H1 (cell line): ENCODE measurements at regions not wholly inside any gene's neighbourhood (a gene's known extent, or its start where the extent isn't known, plus 50 kb on each side); places are given as distances from the start of the nearest gene placed in this dataset.

Experiments used
- CEBPB ChIP-seq: IDR thresholded peaks from 2 replicates; pipeline ENCODE4 v1.6.1; 2012; ENCODE audit warnings: low read depth, low read length
- CHD2 ChIP-seq: IDR thresholded peaks from 2 replicates; pipeline ENCODE4 v1.6.1; 2012; ENCODE audit warnings: low read length, improper control_type of control experiment
- EP300 ChIP-seq, 2 experiments: IDR thresholded peaks; 1 replicate in 1 of 2; 2 replicates in 1 of 2; pipeline ENCODE4 v1.6.1; 2011 to 2012; ENCODE audit warnings: low read depth in 2 of 2, low read length in 2 of 2, mild to moderate bottlenecking in 2 of 2, borderline replicate concordance in 1 of 2, inconsistent platforms in 1 of 2, moderate library complexity in 1 of 2
- EZH2 ChIP-seq: fragments of 200-600 bp; sonication (generic); IDR thresholded peaks from 2 replicates; pipeline ENCODE4 v1.7.1; 2012; ENCODE audit warnings: low read depth, mild to moderate bottlenecking, moderate library complexity, low read length, inconsistent platforms; ENCODE audit not compliant: severe bottlenecking
- HDAC2 ChIP-seq, 2 experiments: fragments of 300-600 bp in 1 of 2; sonication (generic) in 1 of 2; IDR thresholded peaks; 2 replicates each; pipeline ENCODE4 v1.6.1; 2011 to 2012; ENCODE audit warnings: low read depth in 2 of 2, low read length in 2 of 2, mild to moderate bottlenecking in 2 of 2, moderate library complexity in 2 of 2, borderline replicate concordance in 1 of 2, inconsistent platforms in 1 of 2
- KDM1A ChIP-seq: fragments of 200-600, 300-600 bp; sonication (generic); IDR thresholded peaks from 2 replicates; pipeline ENCODE4 v1.7.1; 2016; ENCODE audit warnings: mild to moderate bottlenecking, low read length, borderline replicate concordance
- POLR2A ChIP-seq, 2 experiments: IDR thresholded peaks; 1 replicate in 1 of 2; 2 replicates in 1 of 2; pipeline ENCODE4 v1.6.1; 2011; ENCODE audit warnings: low read depth in 2 of 2, low read length in 2 of 2, mild to moderate bottlenecking in 2 of 2; ENCODE audit errors: control extremely low read depth in 1 of 2
- RFX5 ChIP-seq: IDR thresholded peaks from 2 replicates; pipeline ENCODE4 v1.6.1; 2011; ENCODE audit warnings: low read depth, low read length, improper control_type of control experiment, borderline replicate concordance
- SIN3A ChIP-seq, 2 experiments: IDR thresholded peaks in 1 of 2; conservative IDR thresholded peaks in 1 of 2; 2 replicates each; pipeline ENCODE4 v1.6.1; 2011 to 2012; ENCODE audit warnings: low read length in 2 of 2, improper control_type of control experiment in 1 of 2, low read depth in 1 of 2, mild to moderate bottlenecking in 1 of 2
- TAF1 ChIP-seq: IDR thresholded peaks from 2 replicates; pipeline ENCODE4 v1.6.1; 2011; ENCODE audit warnings: mild to moderate bottlenecking, low read depth, low read length
- TF ChIP-seq, protein P1 (sequence below), 3 experiments: IDR thresholded peaks; 1 replicate in 2 of 3; 2 replicates in 1 of 3; pipeline versions ENCODE4 v1.5.1 to v1.6.1; 2011; ENCODE audit warnings: low read length in 3 of 3, mild to moderate bottlenecking in 3 of 3, inconsistent platforms in 2 of 3, low read depth in 1 of 3, moderate library complexity in 1 of 3; ENCODE audit not compliant: insufficient read depth in 1 of 3; ENCODE audit errors: control extremely low read depth in 1 of 3
- TF ChIP-seq, protein P2 (sequence below): IDR thresholded peaks from 2 replicates; pipeline ENCODE4 v1.6.1; 2011; ENCODE audit warnings: low read length, improper control_type of control experiment
- TF ChIP-seq, protein P3 (sequence below): fragments of 300-600 bp; sonication (generic); IDR thresholded peaks from 2 replicates; pipeline ENCODE4 v1.7.1; 2012; ENCODE audit warnings: low read length, moderate library complexity, mild to moderate bottlenecking, inconsistent platforms; ENCODE audit not compliant: insufficient replicate concordance

DNA sequence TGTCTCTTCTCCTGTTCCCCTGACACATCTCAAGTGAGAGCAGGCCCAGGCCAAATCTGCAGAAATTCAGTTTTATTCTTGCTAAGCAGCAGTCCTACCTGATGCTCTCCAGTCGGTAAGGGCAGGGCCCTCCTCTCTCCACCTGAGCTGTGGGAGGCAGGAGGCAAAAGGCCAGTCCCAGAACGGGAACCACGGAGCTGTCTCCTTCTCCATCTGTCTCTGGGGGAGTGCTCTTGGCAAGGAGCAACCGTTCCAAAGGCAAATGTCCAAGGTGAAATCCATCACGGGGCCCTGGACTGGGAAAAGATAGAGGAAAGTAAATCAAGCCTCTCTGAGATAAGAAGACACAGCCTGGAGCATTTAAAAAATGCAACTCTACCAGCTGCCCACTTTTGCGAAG, 65.2 kb upstream of the CDON start:
- TF ChIP-seq POLR2A (IDR thresholded peaks at IDR 0.05; ENCODE audit: control extremely low read depth in 1 of 2, low read depth in 2 of 2, low read length in 2 of 2) (no peak), SIN3A (conservative IDR thresholded peaks at IDR 0.05 in 1 of 2, IDR thresholded peaks at IDR 0.05 in 1 of 2; ENCODE audit: low read depth in 1 of 2, low read length in 2 of 2) (no peak), TAF1 (no peak), KDM1A (no peak), RFX5 (no peak), CEBPB (no peak), EP300 (IDR thresholded peaks at IDR 0.05; ENCODE audit: borderline replicate concordance in 1 of 2, low read depth in 2 of 2, low read length in 2 of 2) (no peak), HDAC2 (IDR thresholded peaks at IDR 0.05; ENCODE audit: borderline replicate concordance in 1 of 2, low read depth in 2 of 2, low read length in 2 of 2) (no peak), CHD2 (no peak), EZH2 (no peak)
- TF ChIP-seq, protein P1, sequence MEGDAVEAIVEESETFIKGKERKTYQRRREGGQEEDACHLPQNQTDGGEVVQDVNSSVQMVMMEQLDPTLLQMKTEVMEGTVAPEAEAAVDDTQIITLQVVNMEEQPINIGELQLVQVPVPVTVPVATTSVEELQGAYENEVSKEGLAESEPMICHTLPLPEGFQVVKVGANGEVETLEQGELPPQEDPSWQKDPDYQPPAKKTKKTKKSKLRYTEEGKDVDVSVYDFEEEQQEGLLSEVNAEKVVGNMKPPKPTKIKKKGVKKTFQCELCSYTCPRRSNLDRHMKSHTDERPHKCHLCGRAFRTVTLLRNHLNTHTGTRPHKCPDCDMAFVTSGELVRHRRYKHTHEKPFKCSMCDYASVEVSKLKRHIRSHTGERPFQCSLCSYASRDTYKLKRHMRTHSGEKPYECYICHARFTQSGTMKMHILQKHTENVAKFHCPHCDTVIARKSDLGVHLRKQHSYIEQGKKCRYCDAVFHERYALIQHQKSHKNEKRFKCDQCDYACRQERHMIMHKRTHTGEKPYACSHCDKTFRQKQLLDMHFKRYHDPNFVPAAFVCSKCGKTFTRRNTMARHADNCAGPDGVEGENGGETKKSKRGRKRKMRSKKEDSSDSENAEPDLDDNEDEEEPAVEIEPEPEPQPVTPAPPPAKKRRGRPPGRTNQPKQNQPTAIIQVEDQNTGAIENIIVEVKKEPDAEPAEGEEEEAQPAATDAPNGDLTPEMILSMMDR (IDR thresholded peaks at IDR 0.05; ENCODE audit: control extremely low read depth in 1 of 3, insufficient read depth in 1 of 3, low read depth in 1 of 3, low read length in 3 of 3), result no peak
- TF ChIP-seq, protein P2, sequence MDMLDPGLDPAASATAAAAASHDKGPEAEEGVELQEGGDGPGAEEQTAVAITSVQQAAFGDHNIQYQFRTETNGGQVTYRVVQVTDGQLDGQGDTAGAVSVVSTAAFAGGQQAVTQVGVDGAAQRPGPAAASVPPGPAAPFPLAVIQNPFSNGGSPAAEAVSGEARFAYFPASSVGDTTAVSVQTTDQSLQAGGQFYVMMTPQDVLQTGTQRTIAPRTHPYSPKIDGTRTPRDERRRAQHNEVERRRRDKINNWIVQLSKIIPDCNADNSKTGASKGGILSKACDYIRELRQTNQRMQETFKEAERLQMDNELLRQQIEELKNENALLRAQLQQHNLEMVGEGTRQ, result no peak
- TF ChIP-seq, protein P3, sequence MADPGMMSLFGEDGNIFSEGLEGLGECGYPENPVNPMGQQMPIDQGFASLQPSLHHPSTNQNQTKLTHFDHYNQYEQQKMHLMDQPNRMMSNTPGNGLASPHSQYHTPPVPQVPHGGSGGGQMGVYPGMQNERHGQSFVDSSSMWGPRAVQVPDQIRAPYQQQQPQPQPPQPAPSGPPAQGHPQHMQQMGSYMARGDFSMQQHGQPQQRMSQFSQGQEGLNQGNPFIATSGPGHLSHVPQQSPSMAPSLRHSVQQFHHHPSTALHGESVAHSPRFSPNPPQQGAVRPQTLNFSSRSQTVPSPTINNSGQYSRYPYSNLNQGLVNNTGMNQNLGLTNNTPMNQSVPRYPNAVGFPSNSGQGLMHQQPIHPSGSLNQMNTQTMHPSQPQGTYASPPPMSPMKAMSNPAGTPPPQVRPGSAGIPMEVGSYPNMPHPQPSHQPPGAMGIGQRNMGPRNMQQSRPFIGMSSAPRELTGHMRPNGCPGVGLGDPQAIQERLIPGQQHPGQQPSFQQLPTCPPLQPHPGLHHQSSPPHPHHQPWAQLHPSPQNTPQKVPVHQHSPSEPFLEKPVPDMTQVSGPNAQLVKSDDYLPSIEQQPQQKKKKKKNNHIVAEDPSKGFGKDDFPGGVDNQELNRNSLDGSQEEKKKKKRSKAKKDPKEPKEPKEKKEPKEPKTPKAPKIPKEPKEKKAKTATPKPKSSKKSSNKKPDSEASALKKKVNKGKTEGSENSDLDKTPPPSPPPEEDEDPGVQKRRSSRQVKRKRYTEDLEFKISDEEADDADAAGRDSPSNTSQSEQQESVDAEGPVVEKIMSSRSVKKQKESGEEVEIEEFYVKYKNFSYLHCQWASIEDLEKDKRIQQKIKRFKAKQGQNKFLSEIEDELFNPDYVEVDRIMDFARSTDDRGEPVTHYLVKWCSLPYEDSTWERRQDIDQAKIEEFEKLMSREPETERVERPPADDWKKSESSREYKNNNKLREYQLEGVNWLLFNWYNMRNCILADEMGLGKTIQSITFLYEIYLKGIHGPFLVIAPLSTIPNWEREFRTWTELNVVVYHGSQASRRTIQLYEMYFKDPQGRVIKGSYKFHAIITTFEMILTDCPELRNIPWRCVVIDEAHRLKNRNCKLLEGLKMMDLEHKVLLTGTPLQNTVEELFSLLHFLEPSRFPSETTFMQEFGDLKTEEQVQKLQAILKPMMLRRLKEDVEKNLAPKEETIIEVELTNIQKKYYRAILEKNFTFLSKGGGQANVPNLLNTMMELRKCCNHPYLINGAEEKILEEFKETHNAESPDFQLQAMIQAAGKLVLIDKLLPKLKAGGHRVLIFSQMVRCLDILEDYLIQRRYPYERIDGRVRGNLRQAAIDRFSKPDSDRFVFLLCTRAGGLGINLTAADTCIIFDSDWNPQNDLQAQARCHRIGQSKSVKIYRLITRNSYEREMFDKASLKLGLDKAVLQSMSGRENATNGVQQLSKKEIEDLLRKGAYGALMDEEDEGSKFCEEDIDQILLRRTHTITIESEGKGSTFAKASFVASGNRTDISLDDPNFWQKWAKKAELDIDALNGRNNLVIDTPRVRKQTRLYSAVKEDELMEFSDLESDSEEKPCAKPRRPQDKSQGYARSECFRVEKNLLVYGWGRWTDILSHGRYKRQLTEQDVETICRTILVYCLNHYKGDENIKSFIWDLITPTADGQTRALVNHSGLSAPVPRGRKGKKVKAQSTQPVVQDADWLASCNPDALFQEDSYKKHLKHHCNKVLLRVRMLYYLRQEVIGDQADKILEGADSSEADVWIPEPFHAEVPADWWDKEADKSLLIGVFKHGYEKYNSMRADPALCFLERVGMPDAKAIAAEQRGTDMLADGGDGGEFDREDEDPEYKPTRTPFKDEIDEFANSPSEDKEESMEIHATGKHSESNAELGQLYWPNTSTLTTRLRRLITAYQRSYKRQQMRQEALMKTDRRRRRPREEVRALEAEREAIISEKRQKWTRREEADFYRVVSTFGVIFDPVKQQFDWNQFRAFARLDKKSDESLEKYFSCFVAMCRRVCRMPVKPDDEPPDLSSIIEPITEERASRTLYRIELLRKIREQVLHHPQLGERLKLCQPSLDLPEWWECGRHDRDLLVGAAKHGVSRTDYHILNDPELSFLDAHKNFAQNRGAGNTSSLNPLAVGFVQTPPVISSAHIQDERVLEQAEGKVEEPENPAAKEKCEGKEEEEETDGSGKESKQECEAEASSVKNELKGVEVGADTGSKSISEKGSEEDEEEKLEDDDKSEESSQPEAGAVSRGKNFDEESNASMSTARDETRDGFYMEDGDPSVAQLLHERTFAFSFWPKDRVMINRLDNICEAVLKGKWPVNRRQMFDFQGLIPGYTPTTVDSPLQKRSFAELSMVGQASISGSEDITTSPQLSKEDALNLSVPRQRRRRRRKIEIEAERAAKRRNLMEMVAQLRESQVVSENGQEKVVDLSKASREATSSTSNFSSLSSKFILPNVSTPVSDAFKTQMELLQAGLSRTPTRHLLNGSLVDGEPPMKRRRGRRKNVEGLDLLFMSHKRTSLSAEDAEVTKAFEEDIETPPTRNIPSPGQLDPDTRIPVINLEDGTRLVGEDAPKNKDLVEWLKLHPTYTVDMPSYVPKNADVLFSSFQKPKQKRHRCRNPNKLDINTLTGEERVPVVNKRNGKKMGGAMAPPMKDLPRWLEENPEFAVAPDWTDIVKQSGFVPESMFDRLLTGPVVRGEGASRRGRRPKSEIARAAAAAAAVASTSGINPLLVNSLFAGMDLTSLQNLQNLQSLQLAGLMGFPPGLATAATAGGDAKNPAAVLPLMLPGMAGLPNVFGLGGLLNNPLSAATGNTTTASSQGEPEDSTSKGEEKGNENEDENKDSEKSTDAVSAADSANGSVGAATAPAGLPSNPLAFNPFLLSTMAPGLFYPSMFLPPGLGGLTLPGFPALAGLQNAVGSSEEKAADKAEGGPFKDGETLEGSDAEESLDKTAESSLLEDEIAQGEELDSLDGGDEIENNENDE, result no peak
